Astrocyte (in vitro differentiated cells and primary cell): ENCODE measurements at regions not wholly inside any gene's neighbourhood (a gene's known extent, or its start where the extent isn't known, plus 50 kb on each side); places are given as distances from the start of the nearest gene placed in this dataset.

Experiments
- DNase-seq: peaks from one replicate; pipeline ENCODE4 v3.0.0-alpha.2; 2010; ENCODE audit warnings: low read depth
- FAIRE-seq: peaks from 2 replicates; lab custom pipeline; 2011; peaks lifted over from hg19 to GRCh38; lab: Jason Lieb, UNC
- H2AFZ ChIP-seq: 2 replicates; pipeline ENCODE4 v1.6.0; 2012; ENCODE audit warnings: low read depth, low read length, inconsistent platforms
- H3K27ac ChIP-seq: 2 replicates; pipeline ENCODE4 v1.5.1; 2011; ENCODE audit warnings: low read depth, low read length, inconsistent platforms
- H3K27me3 ChIP-seq: 2 replicates; pipeline ENCODE4 v1.6.0; 2011; ENCODE audit warnings: low read length, inconsistent platforms; ENCODE audit not compliant: insufficient read depth
- H3K36me3 ChIP-seq: 2 replicates; pipeline ENCODE4 v1.5.1; 2011; ENCODE audit warnings: low read length, inconsistent platforms; ENCODE audit not compliant: insufficient read depth
- H3K4me1 ChIP-seq: 2 replicates; pipeline ENCODE4 v1.5.1; 2011; ENCODE audit warnings: low read length, inconsistent platforms; ENCODE audit not compliant: insufficient read depth
- H3K4me2 ChIP-seq: 2 replicates; pipeline ENCODE4 v1.6.0; 2012; ENCODE audit warnings: low read length, inconsistent platforms
- H3K4me3 ChIP-seq: 2 replicates; pipeline ENCODE4 v1.5.1; 2011; ENCODE audit warnings: low read depth, mild to moderate bottlenecking, low read length, inconsistent platforms; ENCODE audit not compliant: insufficient read depth
- H3K79me2 ChIP-seq: 2 replicates; pipeline ENCODE4 v1.6.0; 2012; ENCODE audit warnings: mild to moderate bottlenecking, low read length, inconsistent platforms; ENCODE audit not compliant: insufficient read depth
- H3K9ac ChIP-seq: 2 replicates; pipeline ENCODE4 v1.6.0; 2012; ENCODE audit warnings: mild to moderate bottlenecking, low read length, inconsistent platforms
- H3K9me3 ChIP-seq: 2 replicates; pipeline ENCODE4 v1.5.1; 2012; ENCODE audit warnings: low read depth, mild to moderate bottlenecking, low read length, inconsistent platforms; ENCODE audit not compliant: insufficient read depth
- H4K20me1 ChIP-seq: 2 replicates; pipeline ENCODE4 v1.6.0; 2012; ENCODE audit warnings: low read length, inconsistent platforms; ENCODE audit not compliant: insufficient read depth
- H3K27ac Mint-ChIP-seq: one replicate; pipeline ENCODE4 v1.8.0; 2021; ENCODE audit warnings: mild to moderate bottlenecking, mixed read lengths; ENCODE audit not compliant: unreplicated experiment
- H3K27me3 Mint-ChIP-seq: one replicate; pipeline ENCODE4 v1.8.0; 2021; ENCODE audit warnings: low read depth, mixed read lengths; ENCODE audit not compliant: unreplicated experiment
- H3K36me3 Mint-ChIP-seq: one replicate; pipeline ENCODE4 v1.8.0; 2021; ENCODE audit warnings: low read depth, mixed read lengths; ENCODE audit not compliant: unreplicated experiment
- H3K4me1 Mint-ChIP-seq: one replicate; pipeline ENCODE4 v1.8.0; 2021; ENCODE audit warnings: low read depth, mixed read lengths; ENCODE audit not compliant: unreplicated experiment
- H3K4me3 Mint-ChIP-seq: one replicate; pipeline ENCODE4 v1.8.0; 2021; ENCODE audit warnings: mild to moderate bottlenecking, moderate library complexity, mixed read lengths; ENCODE audit not compliant: unreplicated experiment
- H3K9me3 Mint-ChIP-seq: one replicate; pipeline ENCODE4 v1.8.0; 2021; ENCODE audit warnings: mild to moderate bottlenecking, mixed read lengths; ENCODE audit not compliant: unreplicated experiment
- CTCF ChIP-seq: IDR thresholded peaks from 2 replicates; pipeline ENCODE4 v1.5.1; 2011; ENCODE audit warnings: low read depth, mild to moderate bottlenecking, inconsistent platforms, low read length, moderate library complexity; ENCODE audit not compliant: insufficient read depth
- EZH2 ChIP-seq: IDR thresholded peaks from 2 replicates; pipeline ENCODE4 v1.6.1; 2012; ENCODE audit warnings: mild to moderate bottlenecking, low read length, inconsistent platforms; ENCODE audit not compliant: insufficient read depth

GRCh38 chr12:116333402-116333801 is 55.9 kb upstream of the MED13L start:
- Histone ChIP-seq H3K27ac (no peak overlapping the region), H3K4me2 (no peak overlapping the region), H4K20me1 (no peaks in the 10 kb centered on the region), H3K9ac (no peak overlapping the region), H3K4me1 (no peaks in the 10 kb centered on the region), H3K9me3 (no peaks in the 10 kb centered on the region), H3K36me3 (no peaks in the 10 kb centered on the region), H3K4me3 (no peak overlapping the region), H3K79me2 (no peaks in the 10 kb centered on the region), H2AFZ (no peak overlapping the region), H3K27me3 (no peaks in the 10 kb centered on the region)
- no peak for TF ChIP-seq EZH2
- no peak for TF ChIP-seq CTCF
- no peak for FAIRE-seq
- Mint-ChIP-seq H3K4me1 (no peaks in the 10 kb centered on the region), H3K9me3 (no peaks in the 10 kb centered on the region), H3K27me3 (no peaks in the 10 kb centered on the region), H3K36me3 (peaks cover 3% of the 10 kb centered on the region), H3K4me3 (no peak overlapping the region), H3K27ac (no peak overlapping the region)
- DNase-seq: no peak

GRCh38 chr12:116336542-116337065 is 59.1 kb upstream of the MED13L start:
- Mint-ChIP-seq H3K4me3 (no peak overlapping the region), H3K4me1 (no peaks in the 10 kb centered on the region), H3K27me3 (no peaks in the 10 kb centered on the region), H3K9me3 (no peaks in the 10 kb centered on the region), H3K27ac (no peak overlapping the region), H3K36me3 (peaks cover 1% of the 10 kb centered on the region)
- Histone ChIP-seq H3K4me2 (no peak overlapping the region), H3K27me3 (no peaks in the 10 kb centered on the region), H3K9me3 (no peaks in the 10 kb centered on the region), H4K20me1 (no peaks in the 10 kb centered on the region), H3K36me3 (no peaks in the 10 kb centered on the region), H2AFZ (no peak overlapping the region), H3K27ac (no peak overlapping the region), H3K4me1 (no peaks in the 10 kb centered on the region), H3K4me3 (no peak overlapping the region), H3K79me2 (no peaks in the 10 kb centered on the region), H3K9ac (no peak overlapping the region)
- no peak for TF ChIP-seq CTCF
- no peak for TF ChIP-seq EZH2
- FAIRE-seq (no peak), DNase-seq (peak; percentile 33)

- no peak overlapping the region for H2AFZ ChIP-seq
- H3K79me2 ChIP-seq: no peaks in the 10 kb centered on the region
- H4K20me1 ChIP-seq: no peaks in the 10 kb centered on the region
- Mint-ChIP-seq H3K4me3 (no peak overlapping the region), H3K4me1 (no peaks in the 10 kb centered on the region), H3K9me3 (no peaks in the 10 kb centered on the region), H3K27me3 (no peaks in the 10 kb centered on the region), H3K27ac (peak overlapping the region; percentile 34), H3K36me3 (no peaks in the 10 kb centered on the region)
- H3K4me2 ChIP-seq: no peak overlapping the region
- no peak overlapping the region for H3K27ac ChIP-seq
- H3K27me3 ChIP-seq: no peaks in the 10 kb centered on the region
- TF ChIP-seq EZH2 (no peak), CTCF (no peak)
- H3K36me3 ChIP-seq: no peaks in the 10 kb centered on the region
- no peak overlapping the region for H3K9ac ChIP-seq
- H3K9me3 ChIP-seq: no peaks in the 10 kb centered on the region
- DNase-seq (no peak), FAIRE-seq (no peak)
- no peaks in the 10 kb centered on the region for H3K4me1 ChIP-seq
- H3K4me3 ChIP-seq: no peak overlapping the region
Measured at GRCh38 chr12:116337312-116337711, 59.8 kb upstream of the MED13L start.
